A549 (cell line): ENCODE measurements at regions not wholly inside any gene's neighbourhood (a gene's known extent, or its start where the extent isn't known, plus 50 kb on each side); places are given as distances from the start of the nearest gene placed in this dataset.

ENCODE experiments used
- ATAC-seq, 2 experiments: fragments of 200-7000 bp in 1 of 2; fragments of >200 bp in 1 of 2; cut with Nextera tagmentation in 1 of 2; cut with Tn5 transposase in 1 of 2; 3 replicates each; pipeline versions ENCODE4 v1.8.0 to v1.9.1; 2018 to 2020; ENCODE audit warnings: mild to moderate bottlenecking in 1 of 2, moderate library complexity in 1 of 2
- CTCF ChIA-PET: fragments of 300-600 bp; sonication (Branson Sonifier 250); formaldehyde crosslinking; extraction: SDS; loops from one replicate; lab custom pipeline; 2021; ENCODE audit warnings: antibody characterized with exemption, inconsistent platforms; lab: Yijun Ruan, JAX
- POLR2A ChIA-PET: fragments of 350-600 bp; formaldehyde crosslinking; extraction: SDS; loops from one replicate; lab custom pipeline; 2021; ENCODE audit warnings: antibody characterized with exemption, inconsistent platforms; lab: Yijun Ruan, JAX
- DNase-seq, 2 experiments: peaks; one replicate each; pipeline versions ENCODE4 v3.0.0 to v3.0.0-alpha.2; 2011 to 2016; ENCODE audit warnings: low read depth in 1 of 2, low spot score in 1 of 2
- FAIRE-seq: peaks from 2 replicates; lab custom pipeline; 2011; peaks lifted over from hg19 to GRCh38; lab: Jason Lieb, UNC
- H3K27ac ChIP-seq, 2 experiments: fragments of >200 bp; sonication (Bioruptor Twin); formaldehyde crosslinking; 3 replicates each; pipeline ENCODE4 v1.5.1; 2016 to 2017
- H3K4me1 ChIP-seq: fragments of >200 bp; sonication (Bioruptor Twin); formaldehyde crosslinking; 3 replicates; pipeline ENCODE4 v1.6.1; 2016
- H3K4me2 ChIP-seq: fragments of >200 bp; sonication (Bioruptor Twin); formaldehyde crosslinking; 3 replicates; pipeline ENCODE4 v1.6.1; 2016
- H3K4me3 ChIP-seq: fragments of >200 bp; sonication (Bioruptor Twin); formaldehyde crosslinking; 3 replicates; pipeline ENCODE4 v1.5.1; 2016
- H3K9me3 ChIP-seq: fragments of >200 bp; sonication (Bioruptor Twin); formaldehyde crosslinking; 3 replicates; pipeline ENCODE4 v1.6.1; 2016
- ATOH8 ChIP-seq: fragments of 250-450 bp; sonication (Bioruptor Pico); IDR thresholded peaks from 2 replicates; pipeline ENCODE4 v1.5.0; 2020; ENCODE audit warnings: low read depth, mild to moderate bottlenecking, moderate library complexity
- CEBPB ChIP-seq, 2 experiments: fragments of >200 bp in 1 of 2; sonication (Bioruptor Twin) in 1 of 2; formaldehyde crosslinking in 1 of 2; IDR thresholded peaks; 2 replicates each; pipeline ENCODE4 v1.6.1; 2012 to 2016
- CHD2 ChIP-seq: fragments of 150-350 bp; IDR thresholded peaks from 2 replicates; pipeline ENCODE4 v1.6.1; 2014; ENCODE audit warnings: low read length; ENCODE audit not compliant: partially characterized antibody
- CTCF ChIP-seq: fragments of >200 bp; sonication (Bioruptor Twin); formaldehyde crosslinking; IDR thresholded peaks from 3 replicates; pipeline ENCODE4 v1.5.1; 2016
- ESRRA ChIP-seq: fragments of 150-350 bp; IDR thresholded peaks from 2 replicates; pipeline ENCODE4 v1.6.1; 2014; ENCODE audit warnings: mild to moderate bottlenecking, low read length, borderline replicate concordance
- FOSL2 ChIP-seq, 2 experiments: fragments of 450-650 bp in 1 of 2; fragments of >200 bp in 1 of 2; sonication (Bioruptor Twin) in 1 of 2; formaldehyde crosslinking; IDR thresholded peaks; 2 replicates each; pipeline versions ENCODE4 v1.5.0 to v1.6.1; 2016 to 2020; ENCODE audit warnings: mild to moderate bottlenecking in 1 of 2, moderate library complexity in 1 of 2
- HES2 ChIP-seq: fragments of >200 bp; sonication (Bioruptor Twin); formaldehyde crosslinking; IDR thresholded peaks from 2 replicates; pipeline ENCODE4 v1.6.1; 2016
- HEYL ChIP-seq: fragments of 250-450 bp; sonication (Bioruptor Pico); IDR thresholded peaks from 2 replicates; pipeline ENCODE4 v1.8.0; 2021; ENCODE audit warnings: mild to moderate bottlenecking, moderate library complexity
- HMGXB4 ChIP-seq: fragments of 250-450 bp; sonication (Bioruptor Pico); IDR thresholded peaks from 2 replicates; pipeline ENCODE4 v1.5.0; 2021; ENCODE audit warnings: mild to moderate bottlenecking, moderate library complexity, borderline replicate concordance
- HOXB13 ChIP-seq: fragments of 250-450 bp; sonication (Bioruptor Pico); IDR thresholded peaks from 2 replicates; pipeline ENCODE4 v1.5.0; 2020; ENCODE audit warnings: low read depth, mild to moderate bottlenecking, moderate library complexity
- HOXB5 ChIP-seq: fragments of 250-450 bp; sonication (Bioruptor Pico); IDR thresholded peaks from 2 replicates; pipeline ENCODE4 v1.5.0; 2020; ENCODE audit warnings: mild to moderate bottlenecking, moderate library complexity
- JUNB ChIP-seq: fragments of >200 bp; sonication (Bioruptor Twin); formaldehyde crosslinking; IDR thresholded peaks from 2 replicates; pipeline ENCODE4 v1.6.1; 2016
- KDM5A ChIP-seq: fragments of 200-600 bp; sonication (generic); IDR thresholded peaks from 2 replicates; pipeline ENCODE4 v1.6.1; 2016; ENCODE audit warnings: antibody characterized with exemption, mild to moderate bottlenecking
- MAFK ChIP-seq: fragments of 450-650 bp; IDR thresholded peaks from 2 replicates; pipeline ENCODE4 v1.6.1; 2014; ENCODE audit not compliant: partially characterized antibody
- MAX ChIP-seq: IDR thresholded peaks from 2 replicates; pipeline ENCODE4 v1.6.1; 2012
- MYC ChIP-seq: IDR thresholded peaks from 2 replicates; pipeline ENCODE4 v1.6.1; 2012; ENCODE audit warnings: mild to moderate bottlenecking, inconsistent platforms, low read length, improper control_type of control experiment, borderline replicate concordance
- NR3C1 ChIP-seq: fragments of >200 bp; sonication (Bioruptor Twin); formaldehyde crosslinking; IDR thresholded peaks from 3 replicates; pipeline ENCODE4 v1.6.1; 2017
- PBX3 ChIP-seq: IDR thresholded peaks from 2 replicates; pipeline ENCODE4 v1.6.1; 2012
- PHF8 ChIP-seq: fragments of 200-600 bp; sonication (generic); IDR thresholded peaks from 2 replicates; pipeline ENCODE4 v1.6.1; 2016; ENCODE audit warnings: low read depth, mild to moderate bottlenecking, antibody characterized with exemption, moderate library complexity, borderline replicate concordance
- POLR2A ChIP-seq: IDR thresholded peaks from 2 replicates; pipeline ENCODE4 v1.6.1; 2012; ENCODE audit warnings: mild to moderate bottlenecking, low read length
- RCOR1 ChIP-seq: fragments of 150-350 bp; IDR thresholded peaks from 2 replicates; pipeline ENCODE4 v1.6.1; 2014; ENCODE audit warnings: antibody characterized with exemption, low read length, low read depth
- RNF2 ChIP-seq: fragments of 200-600 bp; sonication (generic); IDR thresholded peaks from 2 replicates; pipeline ENCODE4 v1.6.1; 2016; ENCODE audit warnings: low read depth, mild to moderate bottlenecking, antibody characterized with exemption, moderate library complexity, borderline replicate concordance
- SMC3 ChIP-seq: fragments of >200 bp; sonication (Bioruptor Twin); formaldehyde crosslinking; IDR thresholded peaks from 3 replicates; pipeline ENCODE4 v1.6.1; 2018; ENCODE audit warnings: inconsistent platforms
- SREBF2 ChIP-seq: fragments of 450-650 bp; IDR thresholded peaks from 2 replicates; pipeline ENCODE4 v1.6.1; 2014; ENCODE audit warnings: mild to moderate bottlenecking, moderate library complexity
- USF2 ChIP-seq: fragments of 450-650 bp; IDR thresholded peaks from 2 replicates; pipeline ENCODE4 v1.6.1; 2014; ENCODE audit warnings: antibody characterized with exemption
- ZNF302 ChIP-seq: fragments of 250-450 bp; sonication (Bioruptor Pico); IDR thresholded peaks from 2 replicates; pipeline ENCODE4 v1.9.0; 2021; ENCODE audit warnings: inconsistent platforms, mild to moderate bottlenecking, moderate library complexity
- ZSCAN20 ChIP-seq: fragments of 250-450 bp; sonication (Bioruptor Pico); IDR thresholded peaks from 2 replicates; pipeline ENCODE4 v1.8.0; 2022; ENCODE audit warnings: mild to moderate bottlenecking, moderate library complexity
- WGBS: methylation state at CpG from one replicate; pipeline ENCODE4 v1.1.6; 2017; ENCODE audit errors: missing lambda C conversion rate; 5-methylcytosine and 5-hydroxymethylcytosine counted together

- peak overlapping the region; percentile 44; the same call in 1 of the 3 replicates for H3K4me2 ChIP-seq
- ChIA-PET POLR2A (interaction anchor here (0.9 kb wide), 1 partner anchor 70 kb away, joined by 3 read pairs; the partner anchor contains the start of gene TNRC6B), CTCF (interaction anchor here (1.6 kb wide), 1 partner anchor 578 kb away, joined by 3 read pairs; no protein-coding TSS in a partner anchor)
- DNase-seq (no peak), FAIRE-seq (no peak), ATAC-seq (no peak)
- no peak for TF ChIP-seq SREBF2
- TF ChIP-seq HMGXB4 (CRISPR knock-in tag), result no peak
- no peak for TF ChIP-seq ESRRA
- TF ChIP-seq SMC3, result no peak
- TF ChIP-seq RCOR1, result no peak
- no peak for TF ChIP-seq MAX
- no peak for TF ChIP-seq PHF8
- no peak for TF ChIP-seq CHD2
- no peak for TF ChIP-seq MAFK
- no peak for TF ChIP-seq ZSCAN20 (CRISPR knock-in tag)
- no peak for TF ChIP-seq USF2
- H3K4me3 ChIP-seq, result no peak overlapping the region
- 0 out of 3 replicates have a peak, but pooled peaks cover 6% of the 10 kb centered on the region for H3K4me1 ChIP-seq
- H3K27ac ChIP-seq, result no peak overlapping the region
- no peaks in the 10 kb centered on the region for H3K9me3 ChIP-seq
- 63% methylated on average over 1 of the region's 1 CpG for WGBS
Observed at GRCh38 chr22:40107244-40107643, 70.5 kb upstream of the TNRC6B start.

GRCh38 chr22:40107851-40108378 is 69.8 kb upstream of the TNRC6B start:
- no peaks in the 10 kb centered on the region for H3K9me3 ChIP-seq
- 0 out of 3 replicates have a peak, but pooled peaks cover 6% of the 10 kb centered on the region for H3K4me1 ChIP-seq
- H3K4me3 ChIP-seq, result no peak overlapping the region
- peak overlapping the region; percentile 44; the same call in 2 of the 3 replicates for H3K4me2 ChIP-seq
- CTCF ChIA-PET, result interaction anchor here (1.6 kb wide), 1 partner anchor 579 kb away, joined by 3 read pairs; no protein-coding TSS in a partner anchor
- TF ChIP-seq RCOR1 (no peak), HMGXB4 (CRISPR knock-in tag) (no peak), HES2 (no peak), KDM5A (no peak), POLR2A (no peak), HEYL (CRISPR knock-in tag) (no peak), FOSL2 (IDR thresholded peaks at IDR 0.05) (no peak), FOSL2 (CRISPR knock-in tag; IDR thresholded peaks at IDR 0.05) (no peak), MAX (no peak), CEBPB (IDR thresholded peaks at IDR 0.05) (no peak), ZNF302 (CRISPR knock-in tag) (no peak), NR3C1 (no peak), RNF2 (no peak), PBX3 (no peak), ATOH8 (CRISPR knock-in tag) (no peak), SREBF2 (no peak), JUNB (no peak), HOXB13 (CRISPR knock-in tag) (no peak), MYC (no peak), CTCF (no peak), HOXB5 (no peak)
- FAIRE-seq, result no peak
- no peak overlapping the region for H3K27ac ChIP-seq
- DNase-seq, result no peak
- POLR2A ChIA-PET, result interaction anchor here (0.9 kb wide), 1 partner anchor 70 kb away, joined by 3 read pairs; the partner anchor contains the start of gene TNRC6B
- 50% methylated on average over 6 of the region's 6 CpGs for WGBS
- ATAC-seq, result peak; percentile 59 to 61; a peak in 4 of 6 replicates
